Ecto neural progenitor cell (in vitro differentiated cells): ENCODE measurements at regions not wholly inside any gene's neighbourhood (a gene's known extent, or its start where the extent isn't known, plus 50 kb on each side); places are given as distances from the start of the nearest gene placed in this dataset.

Experiments used
- DNase-seq: peaks from one replicate; pipeline ENCODE4 v3.0.0-alpha.2; 2018; ENCODE audit warnings: low spot score

DNA sequence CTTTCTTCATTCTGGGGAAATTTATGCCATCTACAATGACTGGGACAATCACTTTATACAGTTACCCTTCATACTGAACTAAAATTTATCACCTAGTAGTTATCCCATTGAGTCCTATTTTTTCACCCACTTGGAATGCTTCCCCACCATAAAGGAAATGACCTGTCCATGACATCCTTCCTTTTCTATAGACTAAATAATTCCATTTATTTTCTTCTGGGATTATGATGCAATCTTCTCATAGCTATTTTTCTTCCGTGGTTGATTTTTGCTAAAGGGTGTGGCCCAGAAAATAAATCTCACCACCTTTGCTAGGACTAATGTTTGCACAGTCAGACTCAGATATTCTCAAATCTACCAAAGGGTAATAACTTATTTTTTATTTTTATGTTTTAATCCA, 186.1 kb upstream of the NRXN1 start:
- no peak for DNase-seq

DNA sequence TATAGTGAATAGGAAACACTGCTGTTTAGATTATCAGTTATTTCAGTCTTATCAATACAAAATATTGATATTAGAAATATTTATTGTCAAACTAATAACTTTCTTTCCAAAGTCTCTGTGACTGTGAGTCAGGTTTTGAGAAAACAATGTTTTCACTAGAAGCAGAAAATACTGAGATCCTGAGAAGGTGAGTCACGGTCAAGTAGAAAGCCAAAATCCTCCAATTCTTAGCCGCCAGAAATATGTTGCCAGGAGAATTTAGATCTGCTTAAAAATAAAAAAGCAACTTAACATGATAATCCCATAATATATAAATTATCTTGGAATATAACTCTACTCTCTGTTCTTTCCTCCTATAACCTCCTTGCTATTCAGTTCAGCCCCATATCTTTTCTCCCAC, 181.9 kb upstream of the NRXN1 start:
- DNase-seq: no peak

DNA sequence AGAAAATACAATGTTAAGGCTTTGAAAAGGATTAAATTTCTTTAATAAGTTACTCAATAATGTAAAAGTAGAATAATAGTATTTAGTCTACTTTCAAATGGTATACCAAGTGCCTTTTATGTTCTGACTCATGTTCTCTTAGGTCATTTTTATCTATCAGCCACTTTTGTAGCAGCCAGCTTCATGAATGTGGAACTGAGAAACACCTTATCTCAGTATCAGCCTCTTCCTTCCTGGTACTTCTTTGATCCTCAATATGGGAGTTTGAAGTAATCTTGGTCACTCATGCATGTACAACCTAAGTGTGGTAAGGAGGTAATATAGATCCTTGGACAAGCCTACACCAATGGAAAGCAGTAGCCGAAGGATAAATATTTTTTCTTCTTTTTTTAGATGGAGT, 180.4 kb upstream of the NRXN1 start:
- no peak for DNase-seq

DNA sequence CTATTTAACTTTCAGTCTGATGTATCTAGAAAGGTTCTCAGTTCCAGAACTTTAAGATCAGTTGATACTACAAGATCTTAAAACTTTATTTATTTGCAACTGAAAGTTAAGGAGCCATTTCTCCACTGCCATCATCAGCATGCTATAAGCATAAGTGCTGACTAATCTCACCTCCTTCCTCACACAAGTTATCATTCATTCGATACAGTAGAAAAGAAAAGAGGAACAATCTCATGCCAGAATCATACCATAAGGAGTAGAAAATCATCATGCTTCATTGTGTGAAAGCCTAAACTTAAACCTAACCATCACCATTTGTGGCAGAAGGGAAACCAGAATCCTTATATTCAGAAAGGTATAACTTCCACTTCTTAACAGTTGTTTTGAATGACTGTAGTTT, 176.6 kb upstream of the NRXN1 start:
- no peak for DNase-seq

DNA sequence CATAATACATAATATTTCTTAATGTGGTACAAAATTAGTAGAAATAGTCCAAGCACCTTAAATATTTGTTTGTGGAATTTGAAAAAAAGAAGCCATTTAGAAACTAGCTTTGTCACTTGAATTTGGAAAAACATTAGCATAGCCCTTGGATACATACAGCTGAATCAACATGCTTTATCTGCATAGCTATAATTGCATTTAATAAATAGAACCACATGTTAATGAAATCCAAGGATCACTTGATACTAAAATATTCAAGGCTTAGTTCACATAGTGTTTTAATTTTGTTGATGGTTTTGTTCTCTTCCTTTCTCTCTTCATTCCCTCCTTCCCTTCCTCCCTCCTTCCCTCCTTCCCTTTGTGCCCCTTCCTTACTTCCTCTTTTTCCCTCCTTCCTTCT, 169.4 kb upstream of the NRXN1 start:
- DNase-seq: no peak

DNA sequence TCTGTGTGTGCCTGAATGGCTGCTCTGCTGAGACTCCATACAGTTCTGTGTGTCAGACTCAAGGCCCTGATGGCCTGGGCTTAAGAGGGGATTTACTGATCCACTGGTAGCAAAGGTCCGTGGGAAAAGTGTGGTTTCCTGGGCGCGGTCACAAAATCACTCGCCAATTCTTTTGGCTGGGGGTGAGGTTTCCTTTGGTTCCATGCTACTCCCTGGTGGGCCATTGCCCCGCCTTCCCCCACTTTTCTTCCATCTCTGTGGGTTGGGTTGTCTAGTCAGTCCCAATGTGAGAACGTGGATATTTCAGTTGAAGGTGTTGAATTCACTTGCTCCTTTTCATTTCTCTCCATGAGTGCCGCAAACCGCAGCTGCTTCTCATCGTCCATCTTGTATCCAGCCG, 162.7 kb upstream of the NRXN1 start:
- no peak for DNase-seq

DNA sequence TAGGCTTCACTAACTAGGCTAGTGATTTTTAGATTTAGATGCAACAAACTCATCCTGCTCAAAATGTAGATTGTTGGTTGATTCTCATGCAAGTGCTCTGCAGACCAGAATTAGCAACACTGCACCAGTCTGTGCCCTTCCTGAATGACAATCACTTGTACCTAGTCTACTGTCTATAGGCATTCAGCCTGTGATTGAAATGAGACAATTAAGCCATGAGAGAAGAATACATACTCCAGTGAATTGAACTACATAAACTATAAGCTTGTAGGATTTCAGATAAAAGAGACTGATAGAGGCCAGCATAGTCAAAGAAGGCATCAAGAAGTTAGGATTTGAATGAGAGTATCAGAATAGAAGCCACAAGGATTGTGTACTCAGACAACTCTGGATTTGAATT, 138.3 kb upstream of the NRXN1 start:
- DNase-seq: no peak

DNA sequence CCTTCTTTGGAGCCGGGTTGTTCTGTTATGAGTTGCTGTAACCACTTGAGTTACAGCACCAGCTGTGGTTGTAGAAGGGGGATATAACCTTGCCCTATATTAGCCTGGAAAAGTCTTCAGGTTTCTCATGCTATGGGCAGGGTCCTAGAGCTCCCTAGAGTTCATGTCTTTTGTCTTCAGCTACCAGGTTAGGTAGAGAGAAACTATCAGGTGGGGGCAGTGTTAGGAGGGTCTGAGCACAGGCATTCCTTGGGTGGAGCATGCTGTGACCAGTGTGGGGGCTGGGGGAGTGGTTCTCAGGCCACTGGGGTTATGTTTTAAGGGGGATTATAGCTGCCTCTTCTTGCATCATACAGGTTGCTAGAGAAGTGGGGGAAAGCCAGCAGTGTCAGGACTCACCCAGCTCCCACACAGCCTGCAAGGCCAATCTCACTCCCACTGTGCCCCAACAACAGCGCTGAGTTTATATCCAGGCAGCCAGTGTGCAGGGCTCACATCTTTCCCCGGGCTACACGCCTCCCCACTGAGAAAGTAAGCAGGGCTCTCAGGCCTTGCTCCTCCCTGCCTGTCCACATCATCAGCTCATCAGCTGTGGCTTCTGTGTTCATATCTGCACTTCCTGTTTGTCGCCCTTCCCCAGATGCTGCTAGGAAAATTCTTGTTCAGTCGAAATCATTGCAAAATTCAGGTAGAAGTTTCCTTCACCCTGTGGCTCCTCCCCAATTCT, 133.8 kb upstream of the NRXN1 start:
- no peak for DNase-seq

DNA sequence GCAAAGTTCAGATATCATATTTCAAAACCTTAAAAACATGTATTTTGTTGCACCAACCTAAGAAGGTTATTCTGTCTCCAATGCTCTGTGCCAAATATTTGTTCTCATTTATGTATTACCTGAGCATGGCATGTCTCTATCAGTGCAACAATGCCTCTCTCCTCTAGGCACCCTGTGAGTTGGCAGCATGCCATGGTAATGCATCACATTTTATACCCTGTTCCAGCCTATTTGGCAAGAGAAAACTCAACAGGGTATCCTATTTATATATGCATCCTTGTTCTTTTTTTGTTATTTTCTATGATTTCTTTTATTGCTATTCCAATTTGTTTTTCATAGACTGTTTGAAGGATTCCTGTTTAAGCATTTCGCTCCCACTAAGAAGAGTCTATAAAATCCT, 126.3 kb upstream of the NRXN1 start:
- DNase-seq: no peak

DNA sequence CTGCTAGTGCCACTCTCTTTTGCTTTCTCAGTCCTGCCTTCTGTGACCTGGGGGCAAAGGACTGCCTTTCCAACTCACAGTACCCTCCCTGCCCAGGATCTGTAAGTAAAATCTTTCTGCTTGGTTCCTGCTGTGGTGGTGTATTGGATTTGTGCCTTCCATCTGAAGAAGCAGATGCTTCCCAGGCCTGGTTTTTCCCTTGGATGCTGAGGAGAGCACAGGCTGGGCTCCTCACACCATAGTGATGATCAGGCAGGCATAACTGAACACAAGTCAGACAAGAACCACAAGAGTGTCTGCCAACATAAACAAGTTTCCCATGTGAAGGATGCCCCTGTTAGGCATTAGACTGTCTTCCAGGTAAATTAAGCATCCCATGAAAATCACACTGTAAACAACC, 121.3 kb upstream of the NRXN1 start:
- DNase-seq: no peak

DNA sequence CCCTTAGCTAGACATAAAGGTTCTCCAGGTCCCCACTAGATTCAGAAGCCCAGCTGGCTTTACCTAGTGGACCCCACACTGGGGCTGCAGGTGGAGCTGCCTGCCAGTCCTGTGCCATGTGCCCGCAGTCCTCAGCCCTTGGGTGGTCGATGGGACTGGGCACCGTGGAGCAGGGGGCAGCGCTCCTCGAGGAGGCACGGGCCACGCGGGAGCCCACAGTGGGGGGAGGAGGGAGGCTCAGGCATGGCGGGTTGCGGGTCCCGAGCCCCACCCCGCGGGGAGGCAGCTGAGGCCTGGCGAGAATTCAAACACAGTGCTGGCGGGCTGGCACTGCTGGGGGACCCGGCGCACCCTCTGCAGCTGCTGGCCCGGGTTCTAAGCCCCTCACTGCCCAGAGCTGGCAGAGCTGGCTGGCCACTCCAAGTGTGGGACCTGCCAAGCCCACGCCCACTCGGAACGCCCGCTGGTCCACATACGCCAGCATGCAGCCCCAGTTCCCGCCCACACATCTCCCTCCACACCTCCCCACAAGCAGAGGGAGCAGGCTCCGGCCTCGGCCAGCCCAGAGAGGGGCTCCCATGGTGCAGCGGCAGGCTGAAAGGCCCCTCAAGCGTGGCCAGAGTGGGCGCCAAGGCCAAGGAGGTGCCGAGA, 119.7 kb upstream of the NRXN1 start:
- DNase-seq: no peak

DNA sequence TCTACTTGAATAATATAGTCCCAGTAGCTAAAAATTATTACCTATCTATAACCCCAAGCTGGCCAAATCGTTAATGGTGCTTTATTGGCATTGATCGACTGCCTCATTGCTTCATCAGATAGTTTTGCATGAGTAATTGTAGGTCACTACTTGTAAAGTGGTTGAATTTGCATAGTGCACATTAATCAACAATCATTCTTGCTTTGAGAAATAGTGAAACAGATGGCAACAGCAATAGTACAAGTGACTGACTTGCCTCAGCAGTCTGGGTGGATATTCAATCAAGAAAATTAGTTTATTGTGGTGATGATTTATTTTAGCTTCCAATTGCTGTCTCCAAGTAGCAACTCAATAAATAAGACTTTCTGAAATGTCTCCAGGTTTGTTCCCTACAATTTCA, 117.8 kb upstream of the NRXN1 start:
- DNase-seq: no peak

DNA sequence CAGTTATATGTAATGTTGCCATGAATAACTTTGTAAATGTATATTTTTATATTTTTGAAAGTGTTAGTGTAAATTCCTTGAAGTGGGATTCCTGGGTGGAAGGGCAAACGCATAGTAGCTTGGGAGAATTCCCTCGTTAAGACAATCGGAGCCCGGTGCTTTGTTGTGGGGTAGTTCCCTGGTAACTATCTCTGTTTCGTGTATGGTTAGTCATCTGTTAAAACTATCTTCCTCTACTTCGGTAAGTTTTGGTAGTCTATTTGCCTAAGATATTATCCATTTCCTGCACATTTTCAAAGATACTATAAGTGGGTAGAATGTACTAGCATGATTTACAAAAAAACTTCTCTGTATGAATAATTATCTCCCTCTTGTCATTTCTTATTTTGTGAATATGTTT, 113.8 kb upstream of the NRXN1 start:
- DNase-seq: no peak

DNA sequence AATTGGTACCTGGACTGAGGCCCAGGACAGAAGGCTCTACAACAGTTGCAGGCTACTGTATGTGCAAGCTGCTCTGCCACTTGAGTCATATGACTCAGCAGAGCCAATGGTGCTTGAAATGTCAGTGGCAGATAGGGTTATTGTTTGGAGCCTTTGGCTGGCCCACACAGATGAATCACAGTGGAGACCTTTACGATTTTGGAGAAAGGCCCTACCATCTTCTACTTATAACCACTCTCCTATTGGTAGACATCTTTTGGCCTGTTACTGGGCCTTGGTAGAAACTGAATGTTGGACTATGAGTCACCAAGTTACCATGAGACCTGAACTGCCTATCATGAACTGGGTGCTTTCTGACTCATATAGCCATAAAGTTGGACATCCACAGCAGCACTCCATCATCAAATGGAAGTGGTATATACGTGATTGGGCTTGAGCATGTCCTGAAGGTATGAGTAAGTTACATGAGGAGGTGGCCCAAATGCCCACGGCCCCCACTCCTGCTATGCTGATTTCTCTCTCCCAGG, 88.9 kb upstream of the NRXN1 start:
- no peak for DNase-seq

DNA sequence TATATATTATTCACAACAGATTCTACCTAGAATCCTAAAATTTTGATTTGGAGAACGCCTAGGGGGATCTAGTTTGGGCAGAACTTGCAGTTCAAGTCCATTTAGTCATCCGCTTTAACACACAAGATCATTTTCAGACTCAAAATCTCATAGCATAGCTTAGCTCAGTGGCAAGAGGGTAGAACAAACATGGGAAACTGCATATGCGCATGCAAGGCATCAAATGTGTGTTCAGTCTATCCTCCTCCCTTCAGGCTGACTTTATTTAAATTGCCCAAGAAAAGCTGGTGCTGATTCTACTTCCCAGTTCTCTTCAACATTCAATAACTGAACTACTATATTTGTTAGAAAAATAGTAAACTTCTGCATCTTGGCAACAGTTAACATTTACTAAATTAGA, 79.6 kb upstream of the NRXN1 start:
- no peak for DNase-seq

DNA sequence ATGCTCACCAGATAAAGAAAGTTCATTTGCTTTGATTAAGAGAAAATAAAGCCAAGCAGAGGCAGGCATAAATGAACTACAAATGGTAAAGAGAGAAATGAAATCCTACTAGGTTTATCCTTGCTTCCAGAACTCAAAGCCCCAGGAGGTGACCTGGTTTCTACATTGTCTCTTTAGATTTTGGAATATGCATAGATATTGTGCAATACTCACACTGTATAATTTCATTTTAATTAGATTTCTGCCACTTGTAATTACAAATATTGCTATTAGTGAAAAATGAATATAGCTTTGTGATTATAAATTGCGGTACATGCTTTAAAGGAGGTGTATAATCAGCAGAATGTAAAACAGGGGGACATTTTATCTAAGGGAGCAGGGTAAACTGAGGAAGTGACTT, 76.9 kb upstream of the NRXN1 start:
- no peak for DNase-seq

DNA sequence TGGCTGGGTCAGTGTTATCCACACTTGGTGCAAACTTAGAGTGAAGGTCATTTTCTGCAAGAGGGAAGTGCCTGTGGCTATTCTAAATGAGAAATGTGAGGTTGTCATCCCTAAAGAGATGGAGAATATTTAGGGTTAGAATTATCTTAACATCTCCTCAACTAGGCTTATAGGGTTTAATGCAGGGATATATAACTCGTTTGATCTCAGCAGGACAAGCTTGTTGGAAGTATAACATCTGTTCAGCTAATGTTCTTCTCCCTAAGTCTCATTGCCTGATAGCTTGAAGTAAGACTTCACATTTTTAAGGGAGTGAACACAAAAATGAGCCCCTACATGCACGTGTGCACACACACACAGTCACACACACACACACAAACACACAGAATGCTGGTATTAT, 75.9 kb upstream of the NRXN1 start:
- no peak for DNase-seq

DNA sequence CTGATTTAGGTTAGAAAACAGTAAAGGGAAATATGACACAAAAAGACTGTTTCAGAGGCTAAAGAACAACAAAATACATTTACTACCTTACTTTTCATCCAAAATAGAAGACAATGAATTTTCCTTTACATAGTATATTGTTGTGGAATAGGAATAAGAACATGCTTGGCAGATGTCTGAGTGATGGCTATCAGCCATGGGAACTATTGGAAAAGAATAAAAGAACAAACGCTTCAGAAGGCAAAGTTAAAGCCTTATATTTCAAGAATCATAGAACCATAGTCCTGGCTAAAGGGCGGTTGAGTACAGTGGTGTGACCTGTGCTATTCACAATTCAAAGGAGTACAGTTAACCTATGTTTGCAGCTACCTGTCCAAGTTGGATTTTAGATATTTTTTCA, 73.9 kb upstream of the NRXN1 start:
- no peak for DNase-seq

DNA sequence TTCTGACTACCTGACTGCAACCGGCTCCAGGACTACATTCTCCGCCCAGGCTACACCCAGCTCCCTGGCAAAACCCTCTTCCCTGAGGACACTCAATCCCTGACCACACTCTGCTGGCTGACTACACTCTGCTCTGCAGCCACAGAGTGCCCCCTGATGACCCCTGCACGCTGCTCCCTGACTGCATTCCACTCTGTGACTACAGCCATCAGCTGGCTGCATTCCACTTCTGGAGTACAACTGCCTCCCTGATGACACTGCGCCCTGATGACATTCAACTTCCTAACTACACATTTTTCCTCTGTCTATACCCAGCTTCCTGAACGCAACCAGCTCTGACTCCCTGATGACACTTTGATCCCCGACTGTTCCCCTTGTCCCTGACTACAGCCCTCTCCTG, 71.3 kb upstream of the NRXN1 start:
- DNase-seq: peak; percentile 76

DNA sequence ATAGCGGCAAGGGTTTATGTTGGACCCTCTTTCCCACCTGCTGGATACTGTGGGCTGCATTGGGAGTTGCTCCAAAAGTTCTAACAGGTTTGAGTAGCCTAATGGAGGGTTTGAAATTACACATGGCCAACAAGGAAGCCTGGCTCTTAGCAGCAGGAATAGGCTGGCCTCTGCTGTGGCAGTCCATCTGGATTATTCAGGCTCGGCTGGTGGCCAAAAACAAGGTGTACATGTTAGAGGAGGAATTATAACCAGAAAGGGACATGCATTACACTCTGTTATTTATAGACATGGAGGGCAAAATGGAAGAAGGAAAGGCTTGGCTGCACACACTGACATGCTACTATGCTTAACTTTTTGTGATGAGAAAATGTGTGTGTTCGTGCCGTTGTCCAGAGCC, 61.1 kb upstream of the NRXN1 start:
- DNase-seq: no peak

DNA sequence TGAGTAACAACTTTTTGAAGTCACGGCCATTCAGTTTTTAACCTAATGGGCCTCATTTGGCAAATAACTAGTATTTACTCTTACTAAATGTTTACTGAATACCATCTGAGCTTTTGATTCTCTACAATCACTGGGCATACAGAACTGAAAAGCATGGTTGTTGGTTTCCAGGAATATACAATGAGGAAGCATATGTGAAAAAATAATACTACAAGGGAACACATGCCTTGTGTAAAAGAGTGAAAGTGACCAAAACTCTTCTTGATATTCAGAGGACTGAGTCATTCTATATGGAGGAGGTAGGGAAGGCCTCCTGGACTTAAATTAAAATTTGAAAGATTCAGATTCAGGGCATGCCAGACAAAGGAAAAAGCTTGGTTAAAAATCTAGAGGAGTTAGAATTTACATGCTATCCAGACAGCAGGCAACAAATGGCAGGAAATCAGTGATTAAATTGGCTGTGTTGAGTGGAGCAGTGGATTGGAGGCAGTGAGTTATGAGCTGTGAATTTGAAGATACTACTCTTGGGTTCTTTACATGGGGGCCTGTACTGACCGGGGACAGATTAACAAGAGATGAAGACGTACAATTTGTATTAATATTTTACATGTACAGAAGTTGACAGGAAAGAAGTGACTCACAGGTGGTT, 53.6 kb upstream of the NRXN1 start:
- DNase-seq: no peak

DNA sequence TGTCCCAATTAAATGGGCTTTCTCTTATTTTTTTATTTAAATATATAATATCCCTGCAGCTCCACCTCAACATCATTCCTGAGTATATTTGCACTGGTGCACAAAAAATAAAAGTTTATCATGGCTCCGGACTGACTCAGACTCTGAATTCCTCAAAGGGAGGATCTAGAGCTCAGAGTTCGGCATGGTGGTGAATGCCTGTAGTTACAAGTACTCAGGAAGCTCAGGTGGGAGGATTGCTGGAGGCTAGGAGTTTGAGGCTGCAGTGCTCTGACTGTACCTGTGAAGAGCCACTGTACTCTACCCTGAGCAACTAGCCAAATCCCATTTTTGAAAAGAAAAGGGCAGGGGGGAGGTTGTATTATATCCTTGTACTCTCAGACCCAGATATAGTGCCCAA, 52.8 kb upstream of the NRXN1 start:
- no peak for DNase-seq
